ENCODE measurements at regions not wholly inside any gene's neighbourhood (a gene's known extent, or its start where the extent isn't known, plus 50 kb on each side); places are given as distances from the start of the nearest gene placed in this dataset.
"Not testable (repeated sequence)": the region's sequence is repeated elsewhere in the genome, so short reads cannot be mapped to it uniquely, and the experiment has no call there.

- not testable (repeated sequence) for H2AFZ ChIP-seq (ENCODE audit: low read depth, low read length); H3K27me3 ChIP-seq (ENCODE audit: insufficient read depth, low read length); H3K36me3 ChIP-seq (ENCODE audit: insufficient read depth, low read length); H3K9me3 ChIP-seq (ENCODE audit: insufficient read depth, low read depth, low read length); FAIRE-seq; H3K36me3 Mint-ChIP-seq (ENCODE audit: low read depth, unreplicated experiment); H3K4me1 ChIP-seq (ENCODE audit: insufficient read depth, low read length); H3K9ac ChIP-seq (ENCODE audit: low read length); H3K27ac ChIP-seq (ENCODE audit: low read depth, low read length); H3K4me3 Mint-ChIP-seq (ENCODE audit: unreplicated experiment); H3K4me1 Mint-ChIP-seq (ENCODE audit: low read depth, unreplicated experiment); H3K4me2 ChIP-seq (ENCODE audit: low read length); H3K27me3 Mint-ChIP-seq (ENCODE audit: low read depth, unreplicated experiment); DNase-seq (ENCODE audit: low read depth); H3K4me3 ChIP-seq (ENCODE audit: insufficient read depth, low read depth, low read length); H3K27ac Mint-ChIP-seq (ENCODE audit: unreplicated experiment); H3K9me3 Mint-ChIP-seq (ENCODE audit: unreplicated experiment); H3K79me2 ChIP-seq (ENCODE audit: insufficient read depth, low read length); H4K20me1 ChIP-seq (ENCODE audit: insufficient read depth, low read length)
Observed at GRCh38 chr9:39568900-39569299, 213.4 kb downstream of the SPATA31A1 start.

DNA sequence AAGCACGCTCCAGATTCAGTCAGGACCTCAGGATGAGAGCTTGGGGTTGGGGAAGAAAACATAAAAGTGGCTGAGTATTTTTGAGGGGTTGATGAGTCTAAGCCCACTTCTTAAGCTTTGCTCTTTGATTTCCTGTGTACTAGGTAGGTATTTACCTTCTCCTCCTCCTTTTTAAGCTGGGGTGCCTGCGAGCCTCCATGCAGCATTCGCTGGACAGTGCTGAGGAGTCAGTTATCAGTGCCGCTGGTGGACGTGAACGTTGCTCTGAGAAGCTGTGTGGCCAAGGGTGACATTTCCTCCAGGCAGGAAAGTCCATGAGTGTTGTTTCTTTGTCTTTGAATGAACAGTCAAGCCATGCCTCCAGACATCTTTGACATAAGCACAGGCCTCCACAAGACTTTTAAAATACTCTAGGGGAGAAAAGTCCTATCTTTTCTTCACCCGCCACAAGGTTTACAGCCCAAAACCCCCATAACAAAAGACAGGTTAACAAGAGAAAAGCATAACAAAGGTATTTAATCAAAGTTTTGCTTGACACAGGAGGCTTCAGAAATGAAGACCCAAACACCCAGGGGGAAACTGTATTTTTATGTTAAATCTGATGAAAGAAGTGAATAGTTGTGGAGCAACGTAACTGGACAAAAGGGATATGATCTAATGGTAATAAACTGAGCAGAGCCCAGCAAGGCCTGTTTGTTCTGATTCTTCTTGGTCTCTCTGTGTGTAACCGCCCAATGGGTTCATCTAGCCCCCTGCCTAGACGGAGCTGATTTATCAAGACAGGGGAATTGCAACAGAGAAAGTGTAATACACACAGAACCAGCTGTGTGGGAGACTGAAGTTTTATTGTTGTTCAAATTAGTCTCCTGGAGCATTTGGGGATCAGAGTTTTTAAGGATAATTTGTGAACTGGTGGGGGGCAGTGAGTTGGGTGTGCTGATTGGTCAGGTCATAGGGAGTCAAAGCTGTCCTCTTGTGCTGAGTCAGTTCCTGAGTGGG is 217.9 kb downstream of the SPATA31A1 start:
- H3K4me1 ChIP-seq (ENCODE audit: insufficient read depth, low read length); H3K27ac Mint-ChIP-seq (ENCODE audit: unreplicated experiment); H3K27me3 ChIP-seq (ENCODE audit: insufficient read depth, low read length); H3K27me3 Mint-ChIP-seq (ENCODE audit: low read depth, unreplicated experiment); H3K9me3 Mint-ChIP-seq (ENCODE audit: unreplicated experiment); H3K4me3 Mint-ChIP-seq (ENCODE audit: unreplicated experiment); H3K4me1 Mint-ChIP-seq (ENCODE audit: low read depth, unreplicated experiment); H4K20me1 ChIP-seq (ENCODE audit: insufficient read depth, low read length); H3K36me3 Mint-ChIP-seq (ENCODE audit: low read depth, unreplicated experiment); H3K79me2 ChIP-seq (ENCODE audit: insufficient read depth, low read length); H3K36me3 ChIP-seq (ENCODE audit: insufficient read depth, low read length); H3K27ac ChIP-seq (ENCODE audit: low read depth, low read length); H2AFZ ChIP-seq (ENCODE audit: low read depth, low read length); H3K9me3 ChIP-seq (ENCODE audit: insufficient read depth, low read depth, low read length); H3K9ac ChIP-seq (ENCODE audit: low read length); H3K4me3 ChIP-seq (ENCODE audit: insufficient read depth, low read depth, low read length); DNase-seq (ENCODE audit: low read depth); FAIRE-seq; H3K4me2 ChIP-seq (ENCODE audit: low read length): not testable (repeated sequence)

GRCh38 chr9:39579000-39579399 is 223.5 kb downstream of the SPATA31A1 start:
- not testable (repeated sequence) for FAIRE-seq; H3K4me1 Mint-ChIP-seq (ENCODE audit: low read depth, unreplicated experiment); H3K79me2 ChIP-seq (ENCODE audit: insufficient read depth, low read length); H3K27ac ChIP-seq (ENCODE audit: low read depth, low read length); H3K9me3 Mint-ChIP-seq (ENCODE audit: unreplicated experiment); H3K4me1 ChIP-seq (ENCODE audit: insufficient read depth, low read length); H3K27me3 Mint-ChIP-seq (ENCODE audit: low read depth, unreplicated experiment); H3K4me3 Mint-ChIP-seq (ENCODE audit: unreplicated experiment); H3K9me3 ChIP-seq (ENCODE audit: insufficient read depth, low read depth, low read length); H3K4me2 ChIP-seq (ENCODE audit: low read length); H2AFZ ChIP-seq (ENCODE audit: low read depth, low read length); H3K27me3 ChIP-seq (ENCODE audit: insufficient read depth, low read length); H4K20me1 ChIP-seq (ENCODE audit: insufficient read depth, low read length); H3K4me3 ChIP-seq (ENCODE audit: insufficient read depth, low read depth, low read length); H3K9ac ChIP-seq (ENCODE audit: low read length); H3K27ac Mint-ChIP-seq (ENCODE audit: unreplicated experiment); H3K36me3 ChIP-seq (ENCODE audit: insufficient read depth, low read length); H3K36me3 Mint-ChIP-seq (ENCODE audit: low read depth, unreplicated experiment); DNase-seq (ENCODE audit: low read depth)

- not testable (repeated sequence) for H3K9me3 ChIP-seq (ENCODE audit: insufficient read depth, low read depth, low read length); H3K9me3 Mint-ChIP-seq (ENCODE audit: unreplicated experiment); DNase-seq (ENCODE audit: low read depth); H3K27ac Mint-ChIP-seq (ENCODE audit: unreplicated experiment); FAIRE-seq; H3K36me3 ChIP-seq (ENCODE audit: insufficient read depth, low read length); H3K9ac ChIP-seq (ENCODE audit: low read length); H3K79me2 ChIP-seq (ENCODE audit: insufficient read depth, low read length); H2AFZ ChIP-seq (ENCODE audit: low read depth, low read length); H3K4me1 Mint-ChIP-seq (ENCODE audit: low read depth, unreplicated experiment); H3K4me3 Mint-ChIP-seq (ENCODE audit: unreplicated experiment); H3K27ac ChIP-seq (ENCODE audit: low read depth, low read length); H3K4me1 ChIP-seq (ENCODE audit: insufficient read depth, low read length); H3K4me3 ChIP-seq (ENCODE audit: insufficient read depth, low read depth, low read length); H3K27me3 Mint-ChIP-seq (ENCODE audit: low read depth, unreplicated experiment); H3K27me3 ChIP-seq (ENCODE audit: insufficient read depth, low read length); H3K36me3 Mint-ChIP-seq (ENCODE audit: low read depth, unreplicated experiment); H3K4me2 ChIP-seq (ENCODE audit: low read length); H4K20me1 ChIP-seq (ENCODE audit: insufficient read depth, low read length)
Observed at GRCh38 chr9:39581296-39581695, 225.8 kb downstream of the SPATA31A1 start.

- peak overlapping the region; percentile 47 for H3K27ac Mint-ChIP-seq (ENCODE audit: unreplicated experiment)
- not testable (repeated sequence) for FAIRE-seq; H3K36me3 ChIP-seq (ENCODE audit: insufficient read depth, low read length); H3K27me3 ChIP-seq (ENCODE audit: insufficient read depth, low read length); H3K4me3 ChIP-seq (ENCODE audit: insufficient read depth, low read depth, low read length); H3K79me2 ChIP-seq (ENCODE audit: insufficient read depth, low read length); H2AFZ ChIP-seq (ENCODE audit: low read depth, low read length); H3K4me1 Mint-ChIP-seq (ENCODE audit: low read depth, unreplicated experiment); H3K27me3 Mint-ChIP-seq (ENCODE audit: low read depth, unreplicated experiment); H3K9ac ChIP-seq (ENCODE audit: low read length); H3K27ac ChIP-seq (ENCODE audit: low read depth, low read length); H3K4me3 Mint-ChIP-seq (ENCODE audit: unreplicated experiment); H4K20me1 ChIP-seq (ENCODE audit: insufficient read depth, low read length); H3K4me1 ChIP-seq (ENCODE audit: insufficient read depth, low read length); H3K36me3 Mint-ChIP-seq (ENCODE audit: low read depth, unreplicated experiment); H3K9me3 Mint-ChIP-seq (ENCODE audit: unreplicated experiment); H3K9me3 ChIP-seq (ENCODE audit: insufficient read depth, low read depth, low read length); DNase-seq (ENCODE audit: low read depth)
- H3K4me2 ChIP-seq (ENCODE audit: low read length) = peak overlapping the region; percentile 18
Observed at GRCh38 chr9:39582677-39583412, 227.4 kb downstream of the SPATA31A1 start.

DNA sequence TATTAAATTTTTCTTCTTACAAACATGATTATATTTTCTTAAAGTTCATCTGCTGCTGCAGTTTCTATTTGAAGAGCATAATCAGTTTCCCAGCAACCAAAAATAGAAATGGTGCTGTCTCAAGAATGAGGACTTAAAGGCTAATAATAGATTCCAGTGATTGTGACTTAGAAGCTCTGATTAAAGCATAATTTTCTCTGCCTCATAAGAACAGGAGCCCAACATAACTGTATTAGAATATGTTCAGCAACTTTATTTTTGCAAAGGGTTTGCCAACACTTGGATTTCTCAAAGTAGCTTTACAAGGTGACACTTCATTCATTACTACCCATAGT is 227.9 kb downstream of the SPATA31A1 start:
- H3K4me2 ChIP-seq (ENCODE audit: low read length); H4K20me1 ChIP-seq (ENCODE audit: insufficient read depth, low read length); H3K4me3 Mint-ChIP-seq (ENCODE audit: unreplicated experiment); H3K4me1 ChIP-seq (ENCODE audit: insufficient read depth, low read length); FAIRE-seq; H3K27me3 Mint-ChIP-seq (ENCODE audit: low read depth, unreplicated experiment); H2AFZ ChIP-seq (ENCODE audit: low read depth, low read length); H3K9me3 Mint-ChIP-seq (ENCODE audit: unreplicated experiment); H3K79me2 ChIP-seq (ENCODE audit: insufficient read depth, low read length); H3K36me3 Mint-ChIP-seq (ENCODE audit: low read depth, unreplicated experiment); H3K4me3 ChIP-seq (ENCODE audit: insufficient read depth, low read depth, low read length); H3K4me1 Mint-ChIP-seq (ENCODE audit: low read depth, unreplicated experiment); H3K27me3 ChIP-seq (ENCODE audit: insufficient read depth, low read length); H3K9me3 ChIP-seq (ENCODE audit: insufficient read depth, low read depth, low read length); H3K9ac ChIP-seq (ENCODE audit: low read length); DNase-seq (ENCODE audit: low read depth); H3K27ac ChIP-seq (ENCODE audit: low read depth, low read length); H3K36me3 ChIP-seq (ENCODE audit: insufficient read depth, low read length); H3K27ac Mint-ChIP-seq (ENCODE audit: unreplicated experiment): not testable (repeated sequence)

Data from astrocyte (in vitro differentiated cells and primary cell).